MM.1S (cell line): ENCODE measurements at regions not wholly inside any gene's neighbourhood (a gene's known extent, or its start where the extent isn't known, plus 50 kb on each side); places are given as distances from the start of the nearest gene placed in this dataset.

Experiments
- CTCF ChIP-seq: fragments of 300-600 bp; sonication (generic); IDR thresholded peaks from 2 replicates; pipeline ENCODE4 v1.5.1; 2016; ENCODE audit warnings: antibody characterized with exemption, low read length, mixed read lengths
- EZH2phosphoT487 ChIP-seq: fragments of 300-600 bp; sonication (generic); IDR thresholded peaks from 2 replicates; pipeline ENCODE4 v1.6.1; 2018; ENCODE audit warnings: antibody characterized with exemption, low read length

DNA sequence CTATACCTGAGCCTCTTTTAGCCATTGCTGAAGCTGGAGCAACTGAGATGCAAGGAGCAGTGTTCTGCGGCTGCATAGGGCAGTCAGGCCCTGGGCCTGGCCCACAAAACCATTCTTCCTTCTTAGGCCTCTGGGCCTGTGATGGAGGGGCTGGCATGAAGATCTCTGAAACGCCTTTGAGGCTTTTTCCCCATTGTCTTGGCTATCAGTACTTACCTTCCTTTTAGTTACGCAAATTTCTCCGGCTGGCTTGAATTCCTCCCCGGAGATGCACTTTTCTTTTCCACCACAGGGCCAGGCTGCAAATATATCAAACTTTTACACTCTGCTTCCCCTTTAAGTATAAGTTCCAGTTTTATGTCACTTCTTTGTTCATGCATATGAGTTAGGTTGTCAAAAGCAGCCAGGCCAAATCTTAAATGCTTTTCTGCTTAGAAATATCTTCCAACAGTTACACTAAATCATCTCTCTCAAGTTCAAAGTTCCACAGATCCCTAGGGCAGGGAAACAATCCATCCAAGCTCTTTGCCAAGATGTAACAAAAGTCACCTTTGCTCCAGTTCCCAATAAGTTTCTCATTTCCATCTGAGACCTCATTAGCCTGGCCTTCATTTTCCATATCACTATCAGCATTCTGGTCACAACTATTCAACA lies 194.4 kb upstream of the PCDH7 start:
- TF ChIP-seq CTCF (no peak), EZH2phosphoT487 (no peak)
